Type B pancreatic cell (in vitro differentiated cells): ENCODE measurements at regions not wholly inside any gene's neighbourhood (a gene's known extent, or its start where the extent isn't known, plus 50 kb on each side); places are given as distances from the start of the nearest gene placed in this dataset.

Experiments
- DNase-seq: peaks from one replicate; pipeline ENCODE4 v3.0.0; 2021; ENCODE audit warnings: mixed read lengths; ENCODE audit not compliant: unreplicated experiment; ENCODE audit errors: extremely low spot score
- H3K27ac Mint-ChIP-seq: 2 replicates; pipeline ENCODE4 v1.8.0; 2021; ENCODE audit warnings: mild to moderate bottlenecking, mixed read lengths
- H3K27me3 Mint-ChIP-seq: 2 replicates; pipeline ENCODE4 v1.8.0; 2021; ENCODE audit warnings: mixed read lengths
- H3K36me3 Mint-ChIP-seq: 2 replicates; pipeline ENCODE4 v1.8.0; 2021; ENCODE audit warnings: mixed read lengths
- H3K4me1 Mint-ChIP-seq: one replicate; pipeline ENCODE4 v1.8.0; 2021; ENCODE audit warnings: mixed read lengths; ENCODE audit not compliant: unreplicated experiment
- H3K4me3 Mint-ChIP-seq: 2 replicates; pipeline ENCODE4 v1.8.0; 2021; ENCODE audit warnings: mild to moderate bottlenecking, mixed read lengths
- H3K9me3 Mint-ChIP-seq: 2 replicates; pipeline ENCODE4 v1.8.0; 2021; ENCODE audit warnings: mixed read lengths
- CTCF ChIP-seq: fragments of 200-600 bp; sonication (generic); conservative IDR thresholded peaks from 2 replicates; pipeline ENCODE4 v1.5.0; 2021; ENCODE audit warnings: antibody characterized with exemption, mild to moderate bottlenecking

DNA sequence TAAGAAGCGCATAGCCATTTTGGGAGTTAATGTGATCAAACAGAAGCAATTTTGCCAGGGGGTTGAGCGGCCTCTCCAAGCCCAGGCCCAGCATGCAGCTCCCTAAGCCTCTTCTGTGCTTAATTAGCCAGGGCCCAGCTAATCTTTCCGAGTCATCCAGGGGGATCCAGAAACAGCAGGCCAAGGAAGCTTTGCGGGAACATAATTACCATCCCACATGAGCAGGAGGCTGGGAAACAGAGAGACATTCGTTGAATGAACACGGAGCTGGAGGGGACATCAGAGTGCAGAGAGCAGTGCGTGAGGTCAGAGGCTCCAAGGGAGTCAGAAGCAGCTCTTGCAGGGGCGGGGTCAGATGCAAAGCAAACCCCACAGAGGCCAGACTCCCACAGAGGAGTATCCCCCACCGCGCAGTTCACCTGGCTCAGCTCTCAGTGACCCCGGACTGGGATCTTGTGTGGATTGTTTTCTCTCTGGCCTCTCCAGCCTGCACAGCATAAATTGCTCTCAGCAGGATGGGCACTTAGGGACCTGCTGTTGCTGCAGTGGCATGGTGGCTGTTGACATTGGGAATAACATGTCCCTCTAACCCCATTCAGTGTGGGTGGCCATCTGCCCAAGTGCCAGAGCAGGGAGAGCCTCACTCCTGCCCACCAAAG is 657.4 kb downstream of the AJAP1 start:
- Mint-ChIP-seq H3K9me3 (no peaks in the 10 kb centered on the region), H3K4me1 (no peaks in the 10 kb centered on the region), H3K4me3 (no peak overlapping the region), H3K27me3 (peaks cover 21% of the 10 kb centered on the region), H3K27ac (no peak overlapping the region), H3K36me3 (no peaks in the 10 kb centered on the region)
- DNase-seq: no peak
- TF ChIP-seq CTCF: no peak

DNA sequence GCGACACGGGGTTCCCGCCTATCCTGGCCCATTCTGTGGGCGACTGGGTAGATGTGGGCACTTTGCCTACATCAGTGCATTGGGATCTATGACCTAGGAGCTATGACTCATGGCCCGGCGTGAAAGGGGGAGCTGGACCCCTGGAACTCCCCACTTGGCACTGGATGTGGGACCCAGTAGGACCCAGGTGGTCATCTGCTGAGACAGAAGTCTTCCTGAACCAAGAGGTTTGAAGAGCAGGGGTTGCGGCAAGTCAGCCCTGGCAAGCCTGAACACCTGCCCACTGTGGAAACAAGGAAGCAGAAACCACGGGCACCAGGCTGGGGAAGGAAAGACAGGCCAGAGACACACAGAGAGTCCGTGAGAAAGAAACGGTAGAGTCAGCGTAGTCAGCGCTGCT is 656.7 kb downstream of the AJAP1 start:
- H3K36me3 Mint-ChIP-seq: no peaks in the 10 kb centered on the region
- H3K9me3 Mint-ChIP-seq: no peaks in the 10 kb centered on the region

GRCh38 chr1:5308249-5308648 is 653.8 kb downstream of the AJAP1 start:
- H3K27ac Mint-ChIP-seq: no peak overlapping the region
- no peak for DNase-seq
- no peaks in the 10 kb centered on the region for H3K9me3 Mint-ChIP-seq
- no peak for TF ChIP-seq CTCF
- no peaks in the 10 kb centered on the region for H3K4me1 Mint-ChIP-seq
- H3K27me3 Mint-ChIP-seq: peaks cover 24% of the 10 kb centered on the region
- H3K4me3 Mint-ChIP-seq: no peak overlapping the region
- no peaks in the 10 kb centered on the region for H3K36me3 Mint-ChIP-seq

More for the DNA sequence above, 656.7 kb downstream of the AJAP1 start:
- no peak for TF ChIP-seq CTCF
- H3K27me3 Mint-ChIP-seq: peaks cover 22% of the 10 kb centered on the region
- no peaks in the 10 kb centered on the region for H3K4me1 Mint-ChIP-seq
- no peak for DNase-seq
- H3K27ac Mint-ChIP-seq: no peak overlapping the region
- H3K4me3 Mint-ChIP-seq: no peak overlapping the region

DNA sequence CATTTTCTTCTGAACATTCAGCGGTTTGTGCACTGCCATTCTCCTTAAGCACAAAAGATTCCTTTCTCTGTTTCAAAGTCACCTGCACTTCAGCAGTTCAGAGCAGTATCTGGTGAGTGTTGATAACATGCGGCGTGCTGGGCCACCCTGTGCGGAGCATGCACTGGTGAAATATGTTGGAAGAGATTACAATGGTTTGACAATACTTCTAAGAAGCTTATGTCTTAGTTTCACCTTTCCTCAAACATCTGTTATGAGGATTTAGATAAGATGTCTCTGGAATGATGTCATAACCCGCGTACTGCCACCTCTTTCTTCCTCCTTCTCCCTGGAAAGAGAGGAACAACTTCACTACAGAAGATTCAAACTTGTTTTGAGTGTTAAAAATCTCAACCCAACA is 650.3 kb downstream of the AJAP1 start:
- Mint-ChIP-seq H3K27me3 (peaks cover 23% of the 10 kb centered on the region), H3K27ac (no peak overlapping the region), H3K36me3 (no peaks in the 10 kb centered on the region), H3K4me3 (no peak overlapping the region), H3K9me3 (no peaks in the 10 kb centered on the region), H3K4me1 (no peaks in the 10 kb centered on the region)
- DNase-seq: no peak
- no peak for TF ChIP-seq CTCF

DNA sequence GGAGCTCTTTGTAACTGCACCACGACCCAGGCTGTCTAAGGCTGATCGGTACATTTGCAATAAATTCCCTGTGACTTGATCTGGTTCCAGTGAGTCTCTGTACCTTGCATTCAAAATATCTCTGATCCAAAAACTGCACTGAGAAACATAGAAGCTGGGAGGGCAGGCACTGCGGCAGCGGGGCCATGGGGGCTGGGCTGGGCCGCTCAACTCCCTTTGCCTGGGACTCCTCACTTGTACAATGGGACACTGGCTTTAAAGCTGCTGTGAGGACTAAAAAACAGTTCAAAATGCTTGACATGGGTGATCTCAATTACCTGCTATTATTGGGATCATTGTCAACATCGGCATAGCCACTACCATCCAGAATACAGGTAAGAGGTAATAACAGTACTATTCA is 644.0 kb downstream of the AJAP1 start:
- Mint-ChIP-seq H3K9me3 (no peaks in the 10 kb centered on the region), H3K4me3 (no peak overlapping the region), H3K4me1 (peaks cover 14% of the 10 kb centered on the region), H3K36me3 (no peaks in the 10 kb centered on the region), H3K27ac (no peak overlapping the region), H3K27me3 (peaks cover 53% of the 10 kb centered on the region)
- DNase-seq: no peak
- no peak for TF ChIP-seq CTCF

GRCh38 chr1:5297886-5298239 is 643.5 kb downstream of the AJAP1 start:
- Mint-ChIP-seq H3K4me1 (peaks cover 14% of the 10 kb centered on the region), H3K36me3 (no peaks in the 10 kb centered on the region), H3K27ac (no peak overlapping the region), H3K4me3 (no peak overlapping the region), H3K27me3 (peaks cover 56% of the 10 kb centered on the region), H3K9me3 (no peaks in the 10 kb centered on the region)
- DNase-seq: no peak
- TF ChIP-seq CTCF: no peak
